Activated CD8-positive, alpha-beta memory T cell treated with anti-CD3 and anti-CD28 coated beads for 1 hour (primary cell): ENCODE measurements at regions not wholly inside any gene's neighbourhood (a gene's known extent, or its start where the extent isn't known, plus 50 kb on each side); places are given as distances from the start of the nearest gene placed in this dataset.

Source experiments
- DNase-seq, 2 donors: peaks; one replicate each; pipeline ENCODE4 v3.0.0-alpha.2; 2020; ENCODE audit warnings: low read depth in 1 of 2; ENCODE audit errors: extremely low read depth in 1 of 2

DNA sequence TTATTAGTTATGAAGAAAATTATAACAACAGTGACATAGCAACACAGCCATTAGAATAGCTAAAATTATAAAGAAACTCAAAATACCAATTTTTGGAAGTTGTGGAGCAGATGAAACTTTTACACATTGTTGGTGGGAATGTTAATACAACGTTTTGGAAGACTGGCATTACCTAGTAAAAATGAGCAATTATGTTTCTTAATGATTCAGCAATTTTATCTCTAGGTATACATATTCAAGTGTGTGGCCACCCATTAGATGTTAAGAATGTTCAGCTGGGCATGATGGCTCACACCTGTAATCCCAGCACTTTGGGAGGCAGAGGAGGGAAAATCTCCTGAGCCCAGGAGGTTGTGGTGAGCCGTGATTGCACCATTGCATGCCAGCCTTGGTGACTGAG is 78.8 kb downstream of the INSIG2 start:
- no peak for DNase-seq

DNA sequence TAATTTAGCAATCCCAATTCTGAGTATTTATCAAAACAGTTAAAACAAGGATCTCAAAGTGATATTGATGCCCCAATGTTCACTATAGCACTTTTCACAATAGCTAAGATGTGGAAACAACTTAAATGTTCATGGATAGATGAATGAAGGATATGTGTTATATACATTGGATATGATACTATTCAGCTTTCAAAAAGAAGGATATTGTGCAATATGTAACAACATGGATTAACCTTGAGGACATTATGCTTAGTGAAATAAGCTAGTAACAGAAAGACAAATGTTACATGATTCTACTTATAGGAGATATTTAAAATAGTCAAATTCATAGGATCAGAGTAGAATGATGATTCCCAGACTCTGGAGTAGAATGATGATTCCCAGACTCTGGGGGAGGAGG is 78.0 kb downstream of the INSIG2 start:
- no peak for DNase-seq

- DNase-seq, result no peak
Measured at GRCh38 chr2:118165595-118165994, 77.3 kb downstream of the INSIG2 start.
